Stimulated activated effector memory CD8-positive, alpha-beta T cell treated with anti-CD3 and anti-CD28 coated beads, Interleukin-12 subunit alpha, Interleukin-12 subunit beta, amount 100 ng/mL, for 72 hours (primary cell): ENCODE measurements at regions not wholly inside any gene's neighbourhood (a gene's known extent, or its start where the extent isn't known, plus 50 kb on each side); places are given as distances from the start of the nearest gene placed in this dataset.
"Not testable (repeated sequence)": the region's sequence is repeated elsewhere in the genome, so short reads cannot be mapped to it uniquely, and the experiment has no call there.

ENCODE experiments used
- ATAC-seq: fragments of 150-1000 bp; cut with Tn5 transposase; 2 replicates; pipeline ENCODE4 v1.10.0; 2021
- DNase-seq, 2 donors: peaks; one replicate each; pipeline ENCODE4 v3.0.0; 2021 to 2022; ENCODE audit warnings: low spot score in 2 of 2
- H3K27ac Mint-ChIP-seq: one replicate; pipeline ENCODE4 v1.8.0; 2022; ENCODE audit warnings: mild to moderate bottlenecking, mixed read lengths
- H3K36me3 Mint-ChIP-seq: one replicate; pipeline ENCODE4 v1.8.0; 2022; ENCODE audit warnings: mild to moderate bottlenecking, mixed read lengths
- H3K4me1 Mint-ChIP-seq: one replicate; pipeline ENCODE4 v1.8.0; 2022; ENCODE audit warnings: mixed read lengths
- H3K4me3 Mint-ChIP-seq: one replicate; pipeline ENCODE4 v1.8.0; 2022; ENCODE audit warnings: mild to moderate bottlenecking, mixed read lengths
- H3K9me3 Mint-ChIP-seq: one replicate; pipeline ENCODE4 v1.8.0; 2022; ENCODE audit warnings: mixed read lengths

- H3K4me3 Mint-ChIP-seq: no peak overlapping the region
- no peaks in the 10 kb centered on the region for H3K4me1 Mint-ChIP-seq
These were observed 448.8 kb upstream of the BTBD3 start for GRCh38 chr20:11468880-11469279.

GRCh38 chr20:11469795-11470435 lies 447.8 kb upstream of the BTBD3 start:
- no peak for ATAC-seq

More at GRCh38 chr20:11468880-11469279, 448.8 kb upstream of the BTBD3 start:
- no peaks in the 10 kb centered on the region for H3K36me3 Mint-ChIP-seq
- H3K27ac Mint-ChIP-seq: no peak overlapping the region
- ATAC-seq (no peak), DNase-seq (no peak)
- H3K9me3 Mint-ChIP-seq: peaks cover 9% of the 10 kb centered on the region

GRCh38 chr20:11473983-11474382 lies 443.7 kb upstream of the BTBD3 start:
- peaks cover 27% of the 10 kb centered on the region for H3K9me3 Mint-ChIP-seq
- H3K4me3 Mint-ChIP-seq: no peak overlapping the region
- no peaks in the 10 kb centered on the region for H3K4me1 Mint-ChIP-seq
- H3K36me3 Mint-ChIP-seq: no peaks in the 10 kb centered on the region
- H3K27ac Mint-ChIP-seq: no peak overlapping the region
- no peak for ATAC-seq
- no peak for DNase-seq

More at GRCh38 chr20:11469795-11470435, 447.8 kb upstream of the BTBD3 start:
- Mint-ChIP-seq H3K4me3 (no peak overlapping the region), H3K4me1 (no peaks in the 10 kb centered on the region), H3K9me3 (peaks cover 13% of the 10 kb centered on the region), H3K27ac (no peak overlapping the region), H3K36me3 (no peaks in the 10 kb centered on the region)
- DNase-seq: no peak

- Mint-ChIP-seq H3K36me3 (no peaks in the 10 kb centered on the region), H3K27ac (no peak overlapping the region), H3K9me3 (peaks cover 13% of the 10 kb centered on the region), H3K4me1 (no peaks in the 10 kb centered on the region), H3K4me3 (no peak overlapping the region)
- no peak for DNase-seq
- ATAC-seq: no peak
These were observed 434.0 kb upstream of the BTBD3 start for GRCh38 chr20:11483697-11484096.

- no peak for ATAC-seq
- no peaks in the 10 kb centered on the region for H3K4me1 Mint-ChIP-seq
- no peak overlapping the region for H3K27ac Mint-ChIP-seq
- DNase-seq: no peak
- H3K36me3 Mint-ChIP-seq: no peaks in the 10 kb centered on the region
- no peak overlapping the region for H3K4me3 Mint-ChIP-seq
- peaks cover 10% of the 10 kb centered on the region for H3K9me3 Mint-ChIP-seq
These were observed 433.2 kb upstream of the BTBD3 start for GRCh38 chr20:11484479-11484878.

GRCh38 chr20:11492386-11492785 lies 425.3 kb upstream of the BTBD3 start:
- DNase-seq: no peak
- Mint-ChIP-seq H3K27ac (no peak overlapping the region), H3K36me3 (no peaks in the 10 kb centered on the region), H3K9me3 (peaks cover 6% of the 10 kb centered on the region), H3K4me1 (no peaks in the 10 kb centered on the region), H3K4me3 (no peak overlapping the region)
- ATAC-seq: no peak

- H3K4me1 Mint-ChIP-seq: no peaks in the 10 kb centered on the region
- no peak overlapping the region for H3K27ac Mint-ChIP-seq
- no peak overlapping the region for H3K4me3 Mint-ChIP-seq
- ATAC-seq (no peak), DNase-seq (no peak)
- no peaks in the 10 kb centered on the region for H3K36me3 Mint-ChIP-seq
- peaks cover 5% of the 10 kb centered on the region for H3K9me3 Mint-ChIP-seq
These were observed 424.8 kb upstream of the BTBD3 start for GRCh38 chr20:11492846-11493245.

- DNase-seq: no peak
- H3K36me3 Mint-ChIP-seq: no peaks in the 10 kb centered on the region
- no peak for ATAC-seq
- no peaks in the 10 kb centered on the region for H3K4me1 Mint-ChIP-seq
- no peak overlapping the region for H3K27ac Mint-ChIP-seq
- no peak overlapping the region for H3K4me3 Mint-ChIP-seq
- peaks cover 8% of the 10 kb centered on the region for H3K9me3 Mint-ChIP-seq
These were observed 421.3 kb upstream of the BTBD3 start for GRCh38 chr20:11496380-11496779.

GRCh38 chr20:11497545-11497944 lies 420.1 kb upstream of the BTBD3 start:
- Mint-ChIP-seq H3K27ac (no peak overlapping the region), H3K9me3 (peaks cover 8% of the 10 kb centered on the region), H3K4me1 (no peaks in the 10 kb centered on the region), H3K36me3 (no peaks in the 10 kb centered on the region), H3K4me3 (no peak overlapping the region)
- DNase-seq (no peak), ATAC-seq (no peak)

GRCh38 chr20:11499101-11499634 lies 418.5 kb upstream of the BTBD3 start:
- no peak for ATAC-seq
- DNase-seq: no peak
- Mint-ChIP-seq H3K27ac (no peak overlapping the region), H3K36me3 (no peaks in the 10 kb centered on the region), H3K9me3 (peaks cover 11% of the 10 kb centered on the region), H3K4me3 (no peak overlapping the region), H3K4me1 (no peaks in the 10 kb centered on the region)

GRCh38 chr20:11502061-11502460 lies 415.6 kb upstream of the BTBD3 start:
- H3K4me3 Mint-ChIP-seq: no peak overlapping the region
- no peaks in the 10 kb centered on the region for H3K36me3 Mint-ChIP-seq
- no peak for ATAC-seq
- no peak overlapping the region for H3K27ac Mint-ChIP-seq
- DNase-seq: no peak
- H3K4me1 Mint-ChIP-seq: no peaks in the 10 kb centered on the region
- peaks cover 16% of the 10 kb centered on the region for H3K9me3 Mint-ChIP-seq

GRCh38 chr20:11502671-11503070 lies 415.0 kb upstream of the BTBD3 start:
- ATAC-seq (no peak), DNase-seq (no peak)
- Mint-ChIP-seq H3K27ac (no peak overlapping the region), H3K9me3 (peaks cover 16% of the 10 kb centered on the region), H3K4me3 (no peak overlapping the region), H3K4me1 (no peaks in the 10 kb centered on the region), H3K36me3 (no peaks in the 10 kb centered on the region)

- ATAC-seq: no peak
- Mint-ChIP-seq H3K4me3 (no peak overlapping the region), H3K36me3 (no peaks in the 10 kb centered on the region), H3K4me1 (no peaks in the 10 kb centered on the region), H3K9me3 (peaks cover 13% of the 10 kb centered on the region), H3K27ac (no peak overlapping the region)
- no peak for DNase-seq
These were observed 407.9 kb upstream of the BTBD3 start for GRCh38 chr20:11509776-11510175.

GRCh38 chr20:11511821-11512220 lies 405.9 kb upstream of the BTBD3 start:
- H3K27ac Mint-ChIP-seq: no peak overlapping the region
- no peak for DNase-seq
- peaks cover 8% of the 10 kb centered on the region for H3K9me3 Mint-ChIP-seq
- H3K36me3 Mint-ChIP-seq: no peaks in the 10 kb centered on the region
- H3K4me1 Mint-ChIP-seq: no peaks in the 10 kb centered on the region
- no peak overlapping the region for H3K4me3 Mint-ChIP-seq
- ATAC-seq: no peak

- DNase-seq, H3K36me3 Mint-ChIP-seq, H3K4me3 Mint-ChIP-seq: not testable (repeated sequence)
These were observed 404.4 kb upstream of the BTBD3 start for GRCh38 chr20:11513241-11513745.

GRCh38 chr20:11516448-11516847 lies 401.2 kb upstream of the BTBD3 start:
- H3K9me3 Mint-ChIP-seq: peaks cover 12% of the 10 kb centered on the region
- H3K4me3 Mint-ChIP-seq: no peak overlapping the region
- DNase-seq (no peak), ATAC-seq (no peak)
- no peaks in the 10 kb centered on the region for H3K4me1 Mint-ChIP-seq
- H3K27ac Mint-ChIP-seq: no peak overlapping the region
- H3K36me3 Mint-ChIP-seq: no peaks in the 10 kb centered on the region

More at GRCh38 chr20:11513241-11513745, 404.4 kb upstream of the BTBD3 start:
- H3K9me3 Mint-ChIP-seq: peaks cover 11% of the 10 kb centered on the region
- not testable (repeated sequence) for ATAC-seq, H3K4me1 Mint-ChIP-seq, H3K27ac Mint-ChIP-seq
